ENCODE measurements at regions not wholly inside any gene's neighbourhood (a gene's known extent, or its start where the extent isn't known, plus 50 kb on each side); places are given as distances from the start of the nearest gene placed in this dataset.

DNA sequence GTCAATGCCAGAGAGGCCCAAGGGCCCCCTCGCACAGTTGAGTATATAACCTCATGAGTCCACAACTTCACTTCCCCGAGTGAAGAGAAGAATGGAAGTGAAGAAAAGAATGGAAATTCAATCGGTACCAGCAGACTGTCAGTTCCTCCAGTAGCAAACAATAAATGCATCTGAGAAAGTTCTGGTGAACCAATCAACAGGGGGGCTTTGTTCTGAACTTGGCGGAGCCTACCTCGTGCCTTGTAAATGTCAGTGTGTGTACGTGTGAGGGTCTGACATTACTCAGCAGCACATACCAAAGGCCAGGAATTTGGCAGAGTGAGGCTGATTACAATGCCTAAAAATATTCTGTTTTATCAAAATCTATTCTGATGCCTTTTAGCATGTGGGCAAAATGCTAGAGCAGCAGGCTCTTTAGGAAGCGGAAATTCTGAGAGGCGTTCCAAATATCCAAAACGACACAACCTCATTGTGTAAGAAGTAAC lies 238.5 kb downstream of the LTN1 start:
- in situ Hi-C loops (cut with HindIII; ENCODE audit: low pct_unique_long_range_greater_than_20kb, low sequenced_read_pairs) = no loop called here
- no peak overlapping the region for H3K4me3 ChIP-seq (ENCODE audit: low read depth in 2 of 2, low read length in 2 of 2)
- ATAC-seq = no peak
- intact Hi-C loops (cut with micrococcal nuclease; ENCODE audit: unreplicated experiment) = no loop called here
- CTCF ChIA-PET = no interaction called here
- H3K4me1 ChIP-seq (ENCODE audit: control insufficient read depth, insufficient read depth, low read length) = no peaks in the 10 kb centered on the region
- POLR2A ChIA-PET = no interaction called here
- H3K36me3 ChIP-seq (ENCODE audit: control insufficient read depth, insufficient read depth, low read length) = no peaks in the 10 kb centered on the region
- BruUV-seq (replicated peaks) = no TSS peak
- no peaks in the 10 kb centered on the region for H3K9me3 ChIP-seq (ENCODE audit: control insufficient read depth, insufficient read depth, low read depth, low read length)
- TF ChIP-seq TCF7L2 (IDR thresholded peaks at IDR 0.05; ENCODE audit: low read depth, low read length) (no peak), SIN3A (IDR thresholded peaks at IDR 0.05; ENCODE audit: borderline replicate concordance, insufficient read depth, low read depth, low read length) (no peak), POLR2AphosphoS5 (IDR thresholded peaks at IDR 0.05; ENCODE audit: low read depth, low read length) (no peak)
- TF ChIP-seq, protein P1, sequence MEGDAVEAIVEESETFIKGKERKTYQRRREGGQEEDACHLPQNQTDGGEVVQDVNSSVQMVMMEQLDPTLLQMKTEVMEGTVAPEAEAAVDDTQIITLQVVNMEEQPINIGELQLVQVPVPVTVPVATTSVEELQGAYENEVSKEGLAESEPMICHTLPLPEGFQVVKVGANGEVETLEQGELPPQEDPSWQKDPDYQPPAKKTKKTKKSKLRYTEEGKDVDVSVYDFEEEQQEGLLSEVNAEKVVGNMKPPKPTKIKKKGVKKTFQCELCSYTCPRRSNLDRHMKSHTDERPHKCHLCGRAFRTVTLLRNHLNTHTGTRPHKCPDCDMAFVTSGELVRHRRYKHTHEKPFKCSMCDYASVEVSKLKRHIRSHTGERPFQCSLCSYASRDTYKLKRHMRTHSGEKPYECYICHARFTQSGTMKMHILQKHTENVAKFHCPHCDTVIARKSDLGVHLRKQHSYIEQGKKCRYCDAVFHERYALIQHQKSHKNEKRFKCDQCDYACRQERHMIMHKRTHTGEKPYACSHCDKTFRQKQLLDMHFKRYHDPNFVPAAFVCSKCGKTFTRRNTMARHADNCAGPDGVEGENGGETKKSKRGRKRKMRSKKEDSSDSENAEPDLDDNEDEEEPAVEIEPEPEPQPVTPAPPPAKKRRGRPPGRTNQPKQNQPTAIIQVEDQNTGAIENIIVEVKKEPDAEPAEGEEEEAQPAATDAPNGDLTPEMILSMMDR (IDR thresholded peaks at IDR 0.05) = no peak
- TF ChIP-seq, protein P2, sequence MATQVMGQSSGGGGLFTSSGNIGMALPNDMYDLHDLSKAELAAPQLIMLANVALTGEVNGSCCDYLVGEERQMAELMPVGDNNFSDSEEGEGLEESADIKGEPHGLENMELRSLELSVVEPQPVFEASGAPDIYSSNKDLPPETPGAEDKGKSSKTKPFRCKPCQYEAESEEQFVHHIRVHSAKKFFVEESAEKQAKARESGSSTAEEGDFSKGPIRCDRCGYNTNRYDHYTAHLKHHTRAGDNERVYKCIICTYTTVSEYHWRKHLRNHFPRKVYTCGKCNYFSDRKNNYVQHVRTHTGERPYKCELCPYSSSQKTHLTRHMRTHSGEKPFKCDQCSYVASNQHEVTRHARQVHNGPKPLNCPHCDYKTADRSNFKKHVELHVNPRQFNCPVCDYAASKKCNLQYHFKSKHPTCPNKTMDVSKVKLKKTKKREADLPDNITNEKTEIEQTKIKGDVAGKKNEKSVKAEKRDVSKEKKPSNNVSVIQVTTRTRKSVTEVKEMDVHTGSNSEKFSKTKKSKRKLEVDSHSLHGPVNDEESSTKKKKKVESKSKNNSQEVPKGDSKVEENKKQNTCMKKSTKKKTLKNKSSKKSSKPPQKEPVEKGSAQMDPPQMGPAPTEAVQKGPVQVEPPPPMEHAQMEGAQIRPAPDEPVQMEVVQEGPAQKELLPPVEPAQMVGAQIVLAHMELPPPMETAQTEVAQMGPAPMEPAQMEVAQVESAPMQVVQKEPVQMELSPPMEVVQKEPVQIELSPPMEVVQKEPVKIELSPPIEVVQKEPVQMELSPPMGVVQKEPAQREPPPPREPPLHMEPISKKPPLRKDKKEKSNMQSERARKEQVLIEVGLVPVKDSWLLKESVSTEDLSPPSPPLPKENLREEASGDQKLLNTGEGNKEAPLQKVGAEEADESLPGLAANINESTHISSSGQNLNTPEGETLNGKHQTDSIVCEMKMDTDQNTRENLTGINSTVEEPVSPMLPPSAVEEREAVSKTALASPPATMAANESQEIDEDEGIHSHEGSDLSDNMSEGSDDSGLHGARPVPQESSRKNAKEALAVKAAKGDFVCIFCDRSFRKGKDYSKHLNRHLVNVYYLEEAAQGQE (IDR thresholded peaks at IDR 0.05; ENCODE audit: insufficient read depth in 1 of 2, low read depth in 2 of 2, low read length in 1 of 2) = no peak
- no peaks in the 10 kb centered on the region for H3K27me3 ChIP-seq (ENCODE audit: control insufficient read depth, insufficient read depth, low read length)
- no peak for DNase-seq (ENCODE audit: low read depth, low spot score)
- no peak overlapping the region for H3K27ac ChIP-seq (ENCODE audit: low read length)

DNA sequence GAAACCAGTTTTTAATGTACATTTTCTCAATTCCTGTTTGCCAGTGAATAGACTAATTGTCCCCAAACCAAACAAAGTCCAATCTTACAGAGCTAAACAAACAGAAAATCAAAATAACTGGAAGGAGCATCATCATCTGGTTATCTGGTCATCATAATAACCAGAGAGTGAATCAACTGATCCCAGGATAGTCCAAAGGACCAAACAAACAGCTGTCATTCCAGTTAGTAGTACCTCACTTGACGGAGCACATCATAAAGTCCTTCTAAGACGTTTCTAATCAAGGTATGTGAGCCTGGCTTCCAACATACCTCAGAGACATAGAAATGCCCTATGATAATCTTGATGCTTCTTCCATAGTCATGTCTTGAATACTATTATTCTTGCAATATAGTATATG lies 240.5 kb downstream of the LTN1 start:
- in situ Hi-C loops (cut with HindIII; ENCODE audit: low pct_unique_long_range_greater_than_20kb, low sequenced_read_pairs) = no loop called here
- DNase-seq (ENCODE audit: low read depth, low spot score) = no peak
- Histone ChIP-seq H3K4me1 (ENCODE audit: control insufficient read depth, insufficient read depth, low read length) (no peaks in the 10 kb centered on the region), H3K27ac (ENCODE audit: low read length) (no peak overlapping the region), H3K9me3 (ENCODE audit: control insufficient read depth, insufficient read depth, low read depth, low read length) (no peaks in the 10 kb centered on the region), H3K4me3 (ENCODE audit: low read depth in 2 of 2, low read length in 2 of 2) (no peak overlapping the region), H3K27me3 (ENCODE audit: control insufficient read depth, insufficient read depth, low read length) (no peaks in the 10 kb centered on the region), H3K36me3 (ENCODE audit: control insufficient read depth, insufficient read depth, low read length) (no peaks in the 10 kb centered on the region)
- intact Hi-C loops (cut with micrococcal nuclease; ENCODE audit: unreplicated experiment) = no loop called here
- ChIA-PET CTCF (no interaction called here), POLR2A (no interaction called here)
- TF ChIP-seq TCF7L2 (IDR thresholded peaks at IDR 0.05; ENCODE audit: low read depth, low read length) = no peak
- no peak for TF ChIP-seq SIN3A (IDR thresholded peaks at IDR 0.05; ENCODE audit: borderline replicate concordance, insufficient read depth, low read depth, low read length)
- no peak for TF ChIP-seq POLR2AphosphoS5 (IDR thresholded peaks at IDR 0.05; ENCODE audit: low read depth, low read length)
- TF ChIP-seq, protein P1 (IDR thresholded peaks at IDR 0.05) = no peak
- no peak for ATAC-seq
- no TSS peak for BruUV-seq (replicated peaks)
